HPDE6-E6E7 (cell line): ENCODE measurements at regions not wholly inside any gene's neighbourhood (a gene's known extent, or its start where the extent isn't known, plus 50 kb on each side); places are given as distances from the start of the nearest gene placed in this dataset.
"Not testable (repeated sequence)": the region's sequence is repeated elsewhere in the genome, so short reads cannot be mapped to it uniquely, and the experiment has no call there.

Source experiments
- DNase-seq: peaks from one replicate; pipeline ENCODE4 v3.0.0; 2011; ENCODE audit warnings: missing footprints; ENCODE audit errors: extremely low spot score

DNA sequence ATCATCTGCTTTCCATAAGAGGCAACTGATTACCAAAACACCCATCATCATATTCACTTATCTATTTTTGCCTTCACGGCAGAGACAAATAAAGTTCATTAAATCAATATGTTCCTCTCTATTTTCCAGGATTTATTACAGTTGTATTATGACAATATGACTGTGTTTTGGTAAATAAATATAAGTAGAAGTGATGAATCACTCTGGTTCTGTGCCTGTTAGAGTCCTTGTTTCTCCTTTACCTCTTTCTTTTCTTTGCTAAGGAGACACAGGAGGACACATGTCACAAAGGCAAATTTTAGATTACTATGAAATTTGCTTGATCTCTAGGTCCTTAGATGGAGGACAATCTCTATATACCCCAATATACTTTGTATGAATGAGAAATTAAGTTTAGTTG lies 152.6 kb upstream of the PLSCR5 start:
- no peak for DNase-seq

DNA sequence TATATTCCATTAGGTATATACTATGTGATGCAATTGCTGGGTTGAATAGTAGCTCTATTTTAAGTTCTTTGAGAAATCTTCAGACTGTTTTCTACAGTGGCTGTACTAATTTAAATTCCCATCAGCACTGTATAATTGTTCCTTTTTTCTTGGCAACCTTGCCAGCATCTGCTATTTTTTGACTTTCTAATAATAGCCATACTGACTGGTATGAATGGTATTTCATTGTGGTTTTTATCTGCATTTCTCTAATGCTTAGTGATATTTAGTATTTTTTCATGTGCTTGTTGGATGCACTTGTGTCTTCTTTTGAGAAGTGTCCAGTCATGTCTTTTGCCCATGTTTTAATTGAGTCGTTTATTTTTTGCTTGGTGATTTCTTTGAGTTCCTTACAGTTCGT lies 145.1 kb upstream of the PLSCR5 start:
- no peak for DNase-seq

GRCh38 chr3:146747928-146748327 lies 142.8 kb upstream of the PLSCR5 start:
- no peak for DNase-seq

DNA sequence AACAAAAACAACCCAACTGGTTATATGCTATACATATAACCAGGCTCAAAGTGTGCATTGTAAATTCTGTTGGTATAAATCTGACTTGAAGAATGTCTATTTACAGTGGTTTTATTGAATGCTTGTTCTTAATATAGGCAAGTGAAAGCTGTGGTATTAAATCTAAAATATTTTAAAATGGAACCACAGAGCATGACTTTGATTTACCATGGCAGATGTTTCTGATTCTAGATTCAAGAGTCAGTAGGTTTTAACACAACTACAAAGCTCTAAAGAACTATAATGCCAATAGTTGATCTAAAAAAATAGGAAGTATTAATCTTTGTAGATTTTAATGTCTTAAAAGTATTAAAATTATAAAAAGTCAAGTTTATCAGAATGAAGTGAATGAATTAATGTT lies 141.9 kb upstream of the PLSCR5 start:
- DNase-seq = no peak

DNA sequence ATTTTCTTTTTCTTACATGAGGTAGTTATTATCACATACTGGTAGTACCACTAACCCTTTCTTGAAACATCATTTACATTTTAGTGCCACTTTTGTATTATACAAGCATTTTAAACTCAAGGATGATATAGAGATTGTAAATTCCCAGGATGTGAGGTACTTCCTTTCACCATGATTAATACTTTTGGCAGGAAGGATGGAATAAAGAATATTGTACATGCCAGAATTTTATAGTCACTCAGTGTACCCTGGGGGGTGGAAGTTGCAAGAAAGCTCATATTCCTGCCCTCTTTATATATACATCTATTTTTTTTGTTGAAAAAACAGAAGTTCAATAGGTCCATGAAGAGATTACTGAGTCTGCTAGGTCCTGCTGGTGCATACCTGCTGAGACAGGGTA lies 141.0 kb upstream of the PLSCR5 start:
- no peak for DNase-seq

- no peak for DNase-seq
These were observed 134.1 kb upstream of the PLSCR5 start for GRCh38 chr3:146739203-146739671.

DNA sequence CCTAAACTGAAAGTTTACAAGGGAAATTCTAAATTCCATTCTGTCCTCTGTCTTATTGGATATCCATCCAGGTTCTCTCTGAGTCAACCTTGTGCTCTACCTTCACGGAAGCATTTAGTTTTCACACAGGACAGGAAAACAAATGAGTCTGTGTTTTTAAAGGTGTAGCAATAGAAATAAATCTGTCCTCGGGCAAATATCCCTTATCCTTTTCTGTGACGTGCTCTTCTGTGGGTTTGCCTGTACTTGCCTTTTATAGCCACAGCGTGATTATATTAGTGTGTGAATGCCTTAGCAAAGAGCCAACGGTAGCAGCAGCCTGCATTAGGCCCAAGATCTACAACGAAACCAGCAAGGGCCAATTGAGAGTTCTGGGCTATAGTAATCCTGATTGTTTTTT lies 127.2 kb upstream of the PLSCR5 start:
- peak; percentile 5 for DNase-seq

DNA sequence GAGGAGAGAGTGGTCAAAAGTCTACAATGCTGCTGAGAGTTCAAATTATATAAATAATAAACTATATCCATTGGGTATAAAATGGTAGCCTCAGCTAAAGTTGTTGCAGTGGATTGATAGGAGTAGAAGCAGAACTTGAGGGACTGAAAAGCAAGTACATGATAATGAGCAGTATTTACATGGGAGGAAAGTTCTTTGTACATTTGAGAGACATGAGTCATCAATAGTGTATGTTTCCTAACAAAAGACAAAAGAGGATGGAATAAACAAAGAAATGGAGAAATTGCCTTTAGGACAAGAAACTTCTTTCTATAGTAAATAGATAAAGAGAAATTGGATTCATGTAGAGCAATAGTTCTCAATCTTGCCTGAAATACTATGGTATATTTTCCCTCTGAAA lies 110.0 kb upstream of the PLSCR5 start:
- no peak for DNase-seq

- DNase-seq = no peak
These were observed 107.7 kb upstream of the PLSCR5 start for GRCh38 chr3:146712806-146713205.

- no peak for DNase-seq
These were observed 104.8 kb upstream of the PLSCR5 start for GRCh38 chr3:146709969-146710368.

- no peak for DNase-seq
These were observed 100.1 kb upstream of the PLSCR5 start for GRCh38 chr3:146705225-146705624.

DNA sequence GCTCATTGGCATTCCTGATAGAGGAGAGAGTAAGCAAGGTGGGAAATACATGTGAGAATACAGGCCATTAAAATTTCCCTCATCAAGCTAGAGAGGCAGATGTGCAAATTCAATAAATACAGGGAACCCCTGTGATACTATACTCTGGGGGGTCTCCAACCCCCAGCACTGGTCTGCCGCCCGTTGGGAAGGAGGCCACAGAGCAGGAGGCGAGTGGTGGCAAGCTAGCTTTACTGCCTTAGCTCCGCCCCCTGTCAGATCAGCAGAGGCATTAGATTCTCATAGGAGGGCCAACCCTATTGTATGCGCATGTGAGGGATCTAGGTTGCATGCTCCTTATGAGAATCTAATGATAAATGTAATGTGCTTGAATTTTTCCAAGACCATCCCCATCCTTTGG lies 97.1 kb upstream of the PLSCR5 start:
- DNase-seq = no peak

DNA sequence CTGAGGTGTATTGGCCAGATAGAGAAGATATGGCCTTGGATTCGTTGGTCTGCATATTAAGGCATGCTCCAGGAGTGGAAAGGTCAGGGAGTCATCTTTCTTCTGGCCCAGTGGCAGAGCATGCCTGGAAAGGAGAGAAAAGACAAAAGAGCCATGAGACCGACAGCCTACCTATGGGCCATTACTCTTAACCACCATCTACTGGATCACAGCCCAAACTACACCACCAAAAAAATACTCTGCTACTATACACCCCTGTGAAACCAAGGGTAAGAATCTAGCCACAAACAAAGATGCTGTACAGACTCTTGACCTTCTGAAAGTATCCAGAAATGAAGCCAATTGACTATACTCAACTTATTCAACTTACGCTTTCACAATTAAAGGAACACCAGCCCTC lies 96.1 kb upstream of the PLSCR5 start:
- no peak for DNase-seq

- DNase-seq = not testable (repeated sequence)
These were observed 94.9 kb upstream of the PLSCR5 start for GRCh38 chr3:146700025-146700424.

GRCh38 chr3:146692254-146692653 lies 87.1 kb upstream of the PLSCR5 start:
- DNase-seq = no peak

DNA sequence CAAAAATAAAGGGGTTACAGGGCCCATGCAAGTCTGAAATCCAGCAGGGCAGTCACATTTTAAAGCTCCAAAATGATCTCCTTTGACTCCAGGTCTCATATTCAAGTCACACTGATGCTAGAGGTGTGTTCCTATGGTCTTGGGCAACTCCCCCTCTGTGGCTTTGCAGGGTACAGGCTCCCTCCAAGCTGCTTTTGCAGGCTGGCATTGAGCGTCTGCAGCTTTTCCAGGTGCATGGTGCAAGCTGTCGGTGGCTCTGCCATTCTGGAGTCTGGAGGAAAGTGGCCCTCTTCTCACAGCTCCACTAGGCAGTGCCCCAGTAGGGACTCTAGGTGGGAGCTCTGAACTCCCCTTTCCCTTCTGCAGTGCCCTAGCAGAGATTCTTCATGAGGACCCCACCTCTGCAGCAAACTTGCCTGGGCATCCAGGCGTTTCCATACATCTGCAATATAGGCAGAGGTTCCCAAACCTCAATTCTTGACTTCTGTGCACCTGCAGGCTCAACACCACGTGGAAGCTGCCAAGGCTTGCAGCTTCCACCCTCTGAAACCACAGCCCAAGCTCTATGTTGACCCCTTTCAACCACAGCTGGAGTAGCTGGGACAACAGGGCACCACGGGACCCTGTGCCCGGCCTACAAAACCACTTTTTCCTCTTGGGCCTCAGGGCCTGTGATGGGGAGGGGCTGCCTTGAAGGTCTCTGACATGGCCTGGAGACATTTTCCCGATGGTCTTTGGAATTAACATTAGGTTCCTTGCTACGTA lies 80.1 kb upstream of the PLSCR5 start:
- no peak for DNase-seq

- no peak for DNase-seq
These were observed 77.0 kb upstream of the PLSCR5 start for GRCh38 chr3:146682171-146682570.

DNA sequence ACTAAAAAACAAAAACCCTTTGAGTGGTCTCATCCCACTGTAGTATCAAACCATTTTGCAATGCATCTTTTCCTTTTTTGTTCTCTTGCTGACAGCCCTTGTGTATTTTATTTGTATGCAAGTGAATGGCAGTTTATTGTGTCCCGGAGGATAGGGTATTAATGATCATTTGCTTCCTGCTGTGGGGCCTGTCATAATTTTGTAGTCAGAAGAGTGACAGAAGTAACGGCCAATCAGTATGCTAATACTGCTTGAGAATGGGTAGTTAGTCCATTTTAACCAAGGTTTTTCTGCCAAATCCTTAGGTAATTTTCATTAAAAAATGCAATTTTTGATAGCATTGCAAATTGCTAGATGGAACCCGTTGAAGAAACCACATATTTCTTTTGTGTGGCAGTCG lies 75.5 kb upstream of the PLSCR5 start:
- DNase-seq = no peak

DNA sequence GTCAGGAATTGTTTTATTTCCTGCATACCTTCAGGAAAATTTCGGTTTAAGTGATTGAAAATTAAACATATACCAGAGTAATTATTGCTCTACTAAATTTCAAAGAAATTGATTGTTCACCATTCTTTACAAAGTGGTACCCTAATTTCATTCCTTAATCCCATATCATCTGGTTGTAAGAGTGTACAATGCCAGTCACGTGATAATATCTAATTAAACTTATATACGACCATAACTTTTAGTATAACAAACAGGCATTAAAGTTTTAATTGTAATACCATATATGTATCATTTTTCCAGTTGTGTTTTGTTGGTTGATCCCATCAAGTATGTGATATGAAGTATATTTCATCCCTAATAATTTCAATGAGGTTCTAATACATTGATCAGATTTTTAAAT lies 74.8 kb upstream of the PLSCR5 start:
- no peak for DNase-seq

- DNase-seq = no peak
These were observed 74.0 kb upstream of the PLSCR5 start for GRCh38 chr3:146679191-146679590.

DNA sequence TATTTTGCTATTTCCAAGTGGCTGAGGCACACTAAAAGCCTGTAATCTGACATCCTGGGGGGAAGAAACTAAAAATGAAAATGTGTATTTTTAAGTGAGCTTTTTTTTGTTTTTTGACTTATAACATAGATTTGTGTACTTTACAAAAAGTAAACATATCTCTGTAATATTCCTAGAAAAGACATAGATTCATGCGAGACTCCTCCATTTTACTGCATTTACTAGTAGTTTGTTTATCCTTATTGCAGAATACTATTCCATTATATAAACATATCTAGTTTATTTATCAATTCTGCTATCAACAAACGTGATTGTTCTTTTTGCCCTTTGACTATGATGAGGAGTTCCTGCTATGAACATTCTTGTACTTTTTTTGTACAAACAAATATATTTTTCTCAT lies 67.8 kb upstream of the PLSCR5 start:
- no peak for DNase-seq

DNA sequence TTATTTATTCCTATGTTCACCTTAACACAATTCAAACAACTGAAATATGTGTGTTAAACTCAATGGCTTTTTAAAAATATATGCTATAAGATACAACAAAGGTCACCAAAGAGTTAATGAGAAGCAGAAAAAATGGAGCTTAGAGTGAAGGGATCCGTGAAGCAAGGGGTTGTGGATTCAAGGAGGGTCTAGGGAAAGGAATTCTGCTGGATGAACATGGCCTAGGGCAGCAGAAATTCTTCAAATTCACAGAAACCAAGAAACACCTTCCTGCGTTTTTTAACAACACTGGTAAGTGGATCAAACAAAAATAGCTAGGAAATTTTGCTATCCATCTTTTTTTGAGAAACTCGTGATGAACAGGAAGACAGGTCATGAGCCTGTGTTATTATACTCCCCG lies 59.3 kb upstream of the PLSCR5 start:
- DNase-seq = no peak

DNA sequence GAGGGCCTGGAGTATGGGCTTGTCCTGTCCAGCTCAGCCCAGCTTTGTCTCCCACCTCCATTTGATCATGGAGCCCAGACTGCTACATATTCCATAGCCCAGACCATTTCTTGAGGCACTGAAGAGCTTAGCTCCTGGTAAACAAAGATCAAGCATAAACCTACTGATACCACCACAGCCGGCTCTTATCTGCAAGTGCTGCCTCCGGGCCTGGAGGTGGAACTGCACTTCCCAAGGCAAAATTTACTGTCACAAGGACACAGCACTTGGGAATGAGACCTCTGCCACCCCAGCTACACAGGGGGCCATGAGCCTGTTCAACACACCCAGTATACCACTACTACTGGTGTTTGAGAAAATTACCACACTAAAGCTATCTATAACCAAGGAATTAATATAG lies 53.7 kb upstream of the PLSCR5 start:
- DNase-seq = no peak

DNA sequence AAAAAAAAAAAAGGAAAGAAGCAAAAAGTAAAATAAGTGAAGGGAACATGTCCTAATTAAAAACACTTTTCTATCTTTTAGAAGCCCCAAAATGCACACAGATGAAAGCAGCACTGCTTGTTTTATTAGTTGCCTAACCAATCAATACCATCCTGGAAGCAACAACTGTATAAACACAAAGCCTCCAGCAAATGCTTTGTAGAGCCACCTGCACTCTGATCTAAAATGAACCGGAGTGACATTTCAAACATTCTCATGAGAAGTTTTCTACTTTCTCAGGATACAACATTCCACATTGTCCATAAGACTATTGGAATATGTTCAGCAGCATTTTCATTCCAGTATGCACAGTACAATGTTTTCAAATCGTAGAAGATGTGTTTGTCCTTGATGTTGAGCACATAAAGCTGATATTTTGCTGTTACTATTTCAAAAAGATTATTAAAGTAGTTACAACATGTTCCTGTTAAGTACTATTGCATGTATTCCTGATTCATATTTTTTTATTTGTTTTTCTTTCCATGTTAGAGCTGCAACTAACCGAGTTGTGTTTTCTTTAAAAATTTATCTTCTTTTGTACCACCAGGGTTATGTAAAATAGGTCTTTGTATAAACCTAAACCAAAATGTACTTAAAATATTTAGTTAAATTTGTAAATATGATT lies 50.3 kb upstream of the PLSCR5 start:
- DNase-seq = no peak
